GM18520 (cell line): ENCODE measurements at regions not wholly inside any gene's neighbourhood (a gene's known extent, or its start where the extent isn't known, plus 50 kb on each side); places are given as distances from the start of the nearest gene placed in this dataset.
"Not testable (repeated sequence)": the region's sequence is repeated elsewhere in the genome, so short reads cannot be mapped to it uniquely, and the experiment has no call there.

ENCODE experiments used
- ATAC-seq: cut with Tn5 transposase; IDR thresholded peaks from one replicate; pipeline ENCODE4 v1.9.1; 2021; ENCODE audit not compliant: unreplicated experiment

DNA sequence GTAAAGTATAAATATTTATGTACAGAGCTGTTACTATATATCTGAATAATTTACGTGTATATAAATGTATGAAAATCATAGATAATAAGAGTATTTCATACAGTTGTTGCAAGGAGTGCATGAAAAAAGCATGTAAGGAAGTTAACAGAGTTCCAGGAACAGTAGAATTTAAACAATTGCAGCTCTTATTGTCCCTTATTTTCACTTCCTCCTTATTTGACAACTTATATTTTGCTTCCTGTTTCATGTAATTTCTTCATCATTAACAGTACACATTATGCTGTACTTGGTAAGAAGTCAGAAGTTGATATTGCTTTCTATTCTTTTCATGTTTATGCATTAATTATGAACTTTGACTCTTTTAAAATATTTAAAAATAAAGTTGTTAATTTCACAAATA is 681.5 kb downstream of the LRRIQ3 start:
- no peak for ATAC-seq

DNA sequence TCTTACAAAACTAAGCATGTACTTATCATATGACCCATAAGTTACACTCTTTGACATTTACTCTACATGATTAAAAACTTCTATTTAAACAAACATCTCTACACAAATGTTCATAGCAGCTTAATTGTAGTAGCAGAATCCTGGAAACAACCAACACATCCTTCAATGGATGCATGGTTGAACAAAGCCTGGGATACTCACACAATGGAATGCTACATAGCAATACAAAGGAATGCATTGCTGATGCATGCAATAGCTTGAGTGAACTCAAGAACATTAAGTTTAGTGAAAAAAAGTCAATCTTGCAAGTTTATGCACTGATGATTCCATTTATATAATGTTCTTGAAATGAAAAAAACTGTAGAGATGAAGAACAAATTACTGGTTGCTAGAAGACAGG is 686.9 kb downstream of the LRRIQ3 start:
- no peak for ATAC-seq

DNA sequence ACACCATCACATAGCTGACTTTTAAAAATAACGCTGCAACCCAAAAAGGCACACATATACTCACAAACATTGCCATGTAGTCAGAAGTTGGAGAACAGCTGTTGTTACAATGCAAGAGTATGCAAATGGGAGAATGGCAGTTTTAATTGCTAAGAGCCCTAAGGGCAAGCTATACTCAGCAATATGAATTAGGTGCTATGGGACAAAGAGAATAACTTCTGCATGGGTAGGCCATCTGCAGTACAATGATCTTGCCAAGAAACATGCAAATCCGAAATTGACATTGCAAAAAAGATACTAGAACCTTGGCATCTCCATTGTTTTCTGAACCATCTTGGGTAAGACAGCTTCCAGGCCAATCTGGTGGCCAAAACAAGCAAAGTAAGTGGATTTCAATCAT is 697.8 kb downstream of the LRRIQ3 start:
- no peak for ATAC-seq

DNA sequence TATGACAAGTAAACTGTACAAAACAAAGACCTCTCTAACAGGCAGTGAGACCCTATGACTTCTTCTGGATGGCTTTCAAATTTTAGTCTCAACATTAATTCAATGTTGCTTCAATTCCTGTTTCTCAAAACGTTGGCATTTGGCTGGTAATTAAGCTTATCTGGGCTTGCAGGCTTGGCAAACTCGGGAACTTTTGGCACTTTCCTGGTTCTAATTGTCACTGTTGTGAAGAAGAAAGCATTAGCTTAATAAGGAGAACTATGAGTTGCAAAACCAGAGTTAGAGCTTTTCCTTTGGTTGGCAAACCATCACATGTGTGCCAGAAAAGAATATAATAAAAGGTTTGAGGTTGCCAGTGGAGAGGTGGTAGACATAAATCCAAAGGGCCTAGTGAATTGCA is 698.3 kb downstream of the LRRIQ3 start:
- no peak for ATAC-seq

DNA sequence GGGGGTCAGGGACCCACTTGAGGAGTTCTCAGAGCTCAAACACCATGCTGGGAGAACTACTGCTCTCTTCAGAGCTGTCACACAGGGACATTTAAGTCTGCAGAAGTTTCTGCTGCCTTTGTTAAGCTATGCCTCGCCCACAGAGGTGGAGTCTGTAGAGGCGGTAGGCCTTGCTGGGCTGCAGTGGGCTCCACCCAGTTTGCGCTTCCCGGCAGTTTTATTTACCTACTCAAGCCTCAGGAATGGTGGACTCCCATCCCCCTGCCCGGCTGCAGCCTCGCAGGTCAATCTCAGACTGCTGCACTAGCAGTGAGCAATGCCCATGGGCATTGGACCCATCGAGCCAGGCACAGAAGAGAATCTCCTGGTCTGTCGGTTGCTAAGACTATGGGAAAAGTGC is 706.4 kb downstream of the LRRIQ3 start:
- no peak for ATAC-seq

DNA sequence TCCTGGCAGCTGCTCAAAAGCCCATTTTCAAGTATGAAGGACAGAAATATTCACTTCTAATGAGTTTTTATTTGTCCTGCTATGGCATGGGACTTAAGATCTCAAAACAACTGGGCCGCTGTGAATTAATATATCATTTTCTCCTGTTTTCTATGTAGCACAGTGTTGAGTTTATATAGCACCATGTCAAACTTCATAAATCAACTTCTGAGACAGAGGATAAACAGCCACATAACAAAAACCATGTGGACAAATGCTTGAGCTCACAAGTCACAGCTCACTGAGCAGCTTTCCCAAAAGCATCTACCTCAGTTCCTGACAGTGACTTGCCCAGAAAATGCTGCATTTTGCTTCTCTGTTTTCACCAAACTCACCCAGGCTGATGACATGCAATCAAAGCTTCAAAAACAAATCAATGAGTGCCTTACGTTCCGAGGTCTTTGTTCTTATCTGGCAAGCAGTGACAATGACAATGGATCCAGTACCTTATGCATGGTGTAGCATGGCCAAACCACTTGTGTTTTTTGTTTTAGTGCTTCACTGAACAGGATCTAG is 722.6 kb downstream of the LRRIQ3 start:
- no peak for ATAC-seq

DNA sequence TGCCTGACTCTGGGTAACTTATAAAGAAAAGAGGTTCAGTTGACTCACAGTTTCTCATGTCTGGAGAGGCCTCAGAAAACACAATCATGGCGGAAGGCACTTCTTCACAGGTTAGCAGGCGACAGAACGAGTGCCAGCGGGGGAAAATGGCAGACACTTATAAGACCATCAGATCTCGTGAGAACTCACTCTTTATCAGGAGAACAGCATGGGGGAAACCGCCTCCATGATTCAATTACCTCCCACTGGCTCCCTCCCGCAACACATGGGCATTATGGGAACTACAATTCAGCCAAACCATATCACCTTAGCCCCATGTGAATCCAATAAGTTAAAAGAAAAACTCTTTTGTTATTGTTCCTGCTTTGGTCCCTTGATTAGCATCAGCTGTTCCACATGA is 725.2 kb downstream of the LRRIQ3 start:
- ATAC-seq = no peak

DNA sequence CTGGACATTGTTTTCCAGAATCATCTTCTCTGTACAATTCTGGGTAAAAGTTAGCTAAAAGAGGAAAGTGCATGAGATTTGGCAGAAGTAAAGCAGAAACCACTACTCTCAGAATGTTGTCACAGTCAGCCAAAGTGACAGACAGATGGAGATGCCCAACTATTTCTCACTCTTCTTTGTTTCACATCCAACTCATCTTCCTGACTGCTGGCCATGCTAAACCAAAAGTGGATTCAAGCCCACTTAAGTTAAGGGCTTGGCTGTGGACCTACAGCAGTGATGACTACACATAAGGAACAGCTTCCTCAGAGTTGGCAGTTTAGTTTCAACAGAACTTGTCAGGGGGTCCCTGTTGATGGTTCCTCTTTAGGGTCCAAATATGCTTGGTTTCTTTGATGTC is 730.2 kb downstream of the LRRIQ3 start:
- no peak for ATAC-seq

DNA sequence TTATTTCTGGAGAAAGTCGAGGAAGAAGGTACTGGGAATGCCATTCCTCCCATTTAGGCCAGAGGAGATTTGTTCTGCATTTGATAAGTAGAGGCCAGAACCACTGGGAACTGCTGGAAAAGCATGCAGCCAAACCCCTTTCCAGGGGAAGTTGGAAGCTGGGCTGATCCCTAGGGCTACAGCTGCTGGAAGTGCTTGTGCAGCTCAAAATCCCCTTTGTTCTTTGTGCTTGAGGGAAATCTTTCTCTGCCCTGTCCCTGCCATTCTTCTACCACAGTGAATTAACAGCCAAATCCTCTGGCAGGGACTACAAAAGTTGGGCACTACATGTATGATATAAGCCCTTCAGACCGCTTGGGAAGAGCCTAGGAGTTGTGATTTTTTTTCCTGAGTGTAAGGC is 734.1 kb downstream of the LRRIQ3 start:
- no peak for ATAC-seq

DNA sequence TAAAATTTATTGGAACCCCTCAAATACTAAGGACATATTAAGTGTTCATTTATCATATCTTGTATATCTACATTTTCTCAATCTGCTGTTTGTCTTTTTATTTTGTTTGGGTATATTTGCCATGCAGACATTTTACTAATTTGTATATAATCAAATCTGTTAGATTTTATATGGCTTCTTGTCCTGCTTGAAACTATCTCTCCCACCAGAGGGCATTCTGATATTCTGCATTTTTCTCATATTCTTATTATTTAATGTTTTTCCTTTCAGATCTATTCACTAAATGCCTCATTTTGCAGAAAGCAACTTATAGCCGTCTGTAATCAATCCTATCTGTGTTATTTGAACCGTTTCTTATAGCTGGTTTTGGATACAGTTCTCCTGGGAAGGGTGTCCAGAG is 745.5 kb downstream of the LRRIQ3 start:
- ATAC-seq = no peak

DNA sequence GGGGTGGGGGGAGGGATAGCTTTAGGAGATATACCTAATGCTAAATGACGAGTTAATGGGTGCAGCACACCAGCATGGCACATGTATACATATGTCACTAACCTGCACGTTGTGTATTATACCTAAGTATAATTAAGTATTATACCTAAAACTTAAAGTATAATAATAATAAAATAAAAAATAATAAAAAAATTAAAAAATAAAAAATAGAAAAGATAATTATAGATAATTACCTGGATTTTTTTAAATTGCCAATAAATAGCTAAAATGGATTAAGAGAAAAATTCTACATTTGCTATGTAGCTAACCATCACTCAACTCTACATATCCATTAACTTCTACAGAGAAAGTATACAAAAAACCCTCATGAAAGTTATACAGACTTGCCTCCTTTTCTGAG is 747.3 kb downstream of the LRRIQ3 start:
- ATAC-seq = not testable (repeated sequence)

DNA sequence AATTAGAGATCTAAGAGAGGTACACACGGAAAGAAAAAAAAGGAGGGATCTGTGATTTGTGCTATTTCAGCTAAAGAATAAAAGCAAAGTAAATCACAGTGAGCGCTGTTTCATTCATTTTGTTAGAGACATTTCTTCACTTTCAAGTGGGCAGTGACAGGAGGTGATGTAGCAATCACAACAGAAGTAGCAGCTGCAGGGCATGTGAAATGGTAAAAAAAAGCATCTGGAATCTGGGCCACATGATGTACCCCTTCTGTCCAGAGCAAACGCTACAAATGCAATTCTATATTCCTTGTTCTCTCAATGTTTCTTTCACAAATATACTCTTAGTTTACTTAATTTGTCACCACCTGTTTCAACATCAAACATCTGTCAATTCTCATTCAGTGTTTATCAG is 786.5 kb downstream of the LRRIQ3 start:
- ATAC-seq = no peak

DNA sequence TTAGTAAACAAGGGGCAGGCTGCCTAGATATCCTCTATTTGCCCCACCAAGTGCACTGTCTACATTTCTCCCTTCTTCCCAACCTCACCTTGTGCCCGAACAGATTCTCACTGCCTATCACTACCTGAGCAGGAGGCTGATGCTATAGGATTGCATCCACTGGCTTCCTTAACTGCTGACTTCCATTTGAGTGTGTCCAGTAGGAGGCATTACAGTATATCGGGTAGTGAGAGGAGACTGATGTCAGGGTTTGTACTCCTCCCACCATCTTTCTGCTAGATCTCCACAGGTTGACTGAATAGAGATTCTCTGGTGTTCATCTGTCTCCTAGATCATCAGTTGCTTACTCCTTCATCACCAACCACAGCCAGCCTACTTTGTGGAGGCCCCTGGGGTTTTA is 796.3 kb downstream of the LRRIQ3 start:
- no peak for ATAC-seq

DNA sequence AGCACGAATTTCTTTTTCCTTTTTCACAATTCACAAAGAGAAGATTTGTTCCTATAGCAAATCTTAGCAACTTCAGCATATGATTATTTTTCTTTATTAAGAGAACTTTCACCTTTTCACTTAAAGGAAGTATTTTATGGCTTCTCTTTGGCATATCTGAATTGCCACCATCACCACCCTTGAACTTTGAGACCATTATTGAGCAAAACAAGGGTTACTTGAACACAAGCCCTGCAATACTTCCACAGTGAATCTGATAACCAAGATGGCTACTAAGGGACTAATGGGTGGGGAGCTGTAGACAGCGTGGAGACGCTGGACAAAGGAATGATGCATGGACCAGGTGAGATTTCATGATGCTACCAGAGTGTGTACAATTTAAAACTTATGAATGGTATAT is 815.0 kb downstream of the LRRIQ3 start:
- no peak for ATAC-seq

DNA sequence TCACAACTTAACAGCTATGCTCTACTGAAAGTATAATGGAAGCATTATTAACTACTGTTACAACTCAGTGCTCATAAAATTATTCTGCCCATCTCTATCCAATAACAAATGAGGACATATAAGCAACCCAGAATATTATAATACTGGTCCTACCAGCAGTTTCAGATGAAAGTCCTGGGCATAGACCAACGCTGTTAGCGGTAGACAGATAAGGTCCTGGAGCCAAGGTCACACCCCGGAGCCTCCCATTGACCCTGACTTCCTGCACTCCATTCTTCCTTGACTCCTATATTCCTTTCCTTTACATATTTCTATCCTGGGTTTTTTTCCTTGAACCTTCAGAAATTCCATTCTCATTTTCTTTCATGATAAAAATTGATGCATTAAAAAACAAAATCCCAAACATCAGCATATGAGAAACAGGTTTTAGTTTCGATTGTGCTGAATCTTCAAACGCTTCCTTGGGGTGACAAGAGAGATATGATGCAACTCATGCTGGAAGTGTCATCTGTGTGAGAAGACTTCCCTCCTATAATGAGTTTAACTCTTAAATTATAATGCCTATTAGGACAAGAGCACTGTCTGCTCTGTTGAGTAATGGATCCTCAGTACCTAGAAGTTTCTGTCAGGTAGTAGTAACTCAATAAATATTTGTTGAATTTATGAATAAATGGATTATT is 831.1 kb downstream of the LRRIQ3 start:
- no peak for ATAC-seq

DNA sequence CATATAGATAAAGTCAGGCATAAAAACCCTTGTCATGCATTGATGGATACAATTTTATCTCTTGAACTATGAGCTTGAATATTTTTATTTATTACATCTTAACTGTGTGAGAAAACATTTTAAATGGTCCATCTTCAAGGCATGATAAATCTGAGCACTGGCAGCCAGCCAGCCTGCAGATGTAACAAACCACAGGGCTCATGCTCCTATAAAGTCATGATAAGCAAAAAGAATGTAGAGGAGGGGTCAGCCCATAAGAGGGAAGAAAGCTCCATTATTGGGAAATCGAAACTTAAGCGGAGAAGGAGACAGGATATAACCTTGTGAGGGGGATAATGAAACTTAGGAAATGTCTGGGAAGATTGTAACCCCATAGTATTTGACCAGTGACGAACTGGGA is 839.0 kb downstream of the LRRIQ3 start:
- no peak for ATAC-seq

DNA sequence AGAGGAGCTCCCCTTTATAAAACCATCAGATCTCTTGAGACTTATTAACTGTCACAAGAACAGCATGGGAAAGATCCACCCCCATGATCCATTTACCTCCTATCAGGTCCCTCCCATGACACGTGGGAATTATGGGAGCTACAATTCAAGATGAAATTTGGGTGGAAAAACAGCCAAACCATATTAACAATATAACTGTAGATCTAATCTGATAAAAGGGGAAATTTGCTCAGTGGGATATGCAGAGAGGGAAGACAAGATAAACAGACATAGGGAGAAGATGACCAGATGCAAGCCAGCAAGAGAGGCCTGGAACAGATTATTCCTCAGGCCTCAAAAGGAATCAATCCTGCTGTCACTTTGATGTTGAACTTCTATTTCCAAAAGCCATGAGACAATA is 841.5 kb downstream of the LRRIQ3 start:
- ATAC-seq = no peak

DNA sequence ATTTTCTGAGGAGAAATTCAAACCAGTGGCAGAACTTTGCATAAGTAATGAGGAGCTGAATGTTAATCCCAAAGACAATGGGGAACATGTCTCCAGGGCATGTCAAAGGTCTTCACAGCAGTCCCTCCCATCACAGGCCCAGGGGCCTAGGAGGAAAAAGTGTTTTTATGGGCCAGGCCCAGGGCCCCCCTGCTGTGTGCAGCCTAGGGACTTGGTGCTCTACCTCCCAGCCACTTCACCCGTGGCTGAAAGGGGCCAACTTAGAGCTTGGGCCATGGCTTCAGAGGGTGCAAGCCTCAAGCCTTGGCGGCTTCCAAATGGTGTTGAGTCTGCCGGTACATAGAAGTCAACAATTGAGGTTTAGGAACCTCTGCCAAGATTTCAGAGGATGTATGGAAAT is 854.0 kb downstream of the LRRIQ3 start:
- ATAC-seq = no peak

DNA sequence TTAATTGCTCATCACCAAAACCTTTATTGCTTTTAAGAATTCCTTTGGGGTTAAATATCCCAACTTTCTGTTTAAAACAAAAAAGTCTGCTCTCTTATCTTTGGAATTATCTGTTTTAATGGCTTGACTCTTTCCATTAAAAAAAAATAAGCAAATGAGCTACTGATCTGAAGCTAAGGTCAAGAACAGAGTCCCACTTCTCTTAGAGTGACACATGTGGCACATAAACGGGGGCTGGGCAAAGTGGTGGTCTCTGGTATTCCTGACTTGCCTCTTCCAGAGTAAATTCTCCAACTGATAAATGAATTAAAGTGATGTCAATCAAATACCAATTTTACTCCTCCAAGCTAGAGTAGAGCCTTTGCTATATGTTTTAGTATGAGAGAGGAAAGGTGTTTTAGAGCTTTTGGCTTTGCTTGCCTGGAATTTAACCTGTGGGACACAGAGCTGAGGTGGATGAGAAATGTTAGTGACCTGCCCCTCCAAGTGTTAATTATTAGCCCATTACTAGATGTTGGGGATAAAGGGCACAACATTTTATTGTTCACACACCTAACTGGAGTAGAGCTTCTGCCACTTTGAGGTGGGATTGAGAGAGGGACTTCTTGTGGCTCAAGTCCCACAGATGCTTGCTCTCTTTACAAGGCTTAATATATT is 864.0 kb downstream of the LRRIQ3 start:
- no peak for ATAC-seq

DNA sequence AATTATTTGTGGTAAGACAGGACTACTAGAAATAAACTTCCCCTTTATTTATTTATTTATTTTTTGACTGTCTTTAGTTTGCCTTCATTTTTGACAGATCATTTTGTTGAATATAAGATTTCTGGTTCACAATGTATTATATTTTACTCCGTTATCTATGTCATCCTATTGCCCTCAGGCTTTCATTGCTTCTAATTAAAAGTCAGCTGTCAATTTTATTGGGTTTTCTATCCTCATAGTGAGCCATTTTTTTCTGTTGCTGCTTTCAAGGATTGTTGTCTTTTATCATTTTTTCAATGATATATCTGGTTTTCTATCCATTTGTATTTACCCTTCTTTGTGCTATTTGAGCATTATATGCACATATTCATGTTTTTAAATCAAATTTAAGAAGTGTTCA is 866.2 kb downstream of the LRRIQ3 start:
- no peak for ATAC-seq

DNA sequence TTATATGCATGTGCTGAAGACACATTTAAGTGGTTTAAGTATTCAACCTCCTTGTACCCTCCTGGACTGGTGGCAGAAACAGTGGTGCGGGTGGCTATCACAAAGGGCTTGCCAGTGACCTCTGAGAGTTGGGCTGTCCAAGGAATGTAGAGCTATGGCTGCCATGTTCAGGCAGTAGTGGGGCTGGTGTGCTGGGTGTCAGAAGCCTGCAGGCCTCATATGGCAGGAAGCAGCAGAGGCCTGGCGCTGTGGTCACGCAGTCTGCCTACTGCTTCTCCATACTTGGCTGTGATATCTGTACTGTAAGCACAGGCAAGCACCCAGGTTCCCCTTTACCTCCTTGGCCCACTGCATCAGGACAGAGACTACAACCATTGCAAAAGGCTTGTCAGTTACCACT is 870.0 kb downstream of the LRRIQ3 start:
- no peak for ATAC-seq

DNA sequence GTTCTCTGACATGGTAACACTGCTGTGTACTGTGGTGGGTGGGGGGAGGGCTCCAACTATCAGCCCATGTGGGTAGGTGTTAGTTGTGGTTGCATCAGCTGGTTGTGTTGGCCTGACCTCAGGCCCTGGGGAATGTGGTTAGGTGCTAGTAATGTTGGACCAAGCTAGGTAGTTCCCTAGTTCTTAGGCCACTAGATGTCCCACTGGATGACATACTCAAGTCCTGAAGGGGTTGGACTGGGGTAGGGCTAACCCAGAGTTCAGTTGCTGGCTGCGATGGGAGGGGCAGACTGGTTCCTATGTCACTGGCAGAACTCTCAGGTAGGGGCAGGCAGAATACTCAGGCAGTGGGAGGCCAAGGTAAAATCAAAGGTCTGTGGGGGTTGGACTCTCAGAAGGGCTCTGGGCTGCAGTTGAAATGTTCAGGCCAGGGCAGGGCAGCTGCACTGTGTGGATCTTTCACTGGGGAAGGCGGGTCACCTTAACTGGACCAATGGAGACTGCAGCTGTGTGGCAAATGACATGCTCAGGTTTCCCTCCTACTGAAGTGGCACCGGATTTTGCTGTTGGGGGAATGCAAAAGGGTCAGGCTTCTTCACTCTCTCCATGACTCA is 870.7 kb downstream of the LRRIQ3 start:
- no peak for ATAC-seq
